ENCODE measurements at regions not wholly inside any gene's neighbourhood (a gene's known extent, or its start where the extent isn't known, plus 50 kb on each side); places are given as distances from the start of the nearest gene placed in this dataset.

DNA sequence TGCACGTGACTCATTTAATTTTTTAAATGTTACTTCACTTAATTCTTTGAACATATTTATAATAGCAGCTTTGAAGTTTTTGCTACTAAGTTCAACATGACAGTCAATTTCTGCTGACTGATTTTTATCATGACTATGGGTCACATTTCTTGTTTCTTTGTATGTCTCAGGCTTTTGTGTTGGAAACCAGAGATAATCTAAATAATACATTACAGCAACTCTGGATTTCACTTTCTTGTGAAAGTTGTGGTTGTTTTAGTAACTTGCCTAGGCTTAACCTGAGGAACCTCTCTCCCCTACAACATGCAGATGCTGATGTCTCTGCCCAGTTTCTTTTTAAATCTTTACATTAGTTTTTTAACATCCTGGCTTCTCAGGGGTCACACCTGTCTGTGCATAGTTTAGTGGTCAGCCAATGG, 180.8 kb downstream of the CCDC71L start:
- DNase-seq = no peak

DNA sequence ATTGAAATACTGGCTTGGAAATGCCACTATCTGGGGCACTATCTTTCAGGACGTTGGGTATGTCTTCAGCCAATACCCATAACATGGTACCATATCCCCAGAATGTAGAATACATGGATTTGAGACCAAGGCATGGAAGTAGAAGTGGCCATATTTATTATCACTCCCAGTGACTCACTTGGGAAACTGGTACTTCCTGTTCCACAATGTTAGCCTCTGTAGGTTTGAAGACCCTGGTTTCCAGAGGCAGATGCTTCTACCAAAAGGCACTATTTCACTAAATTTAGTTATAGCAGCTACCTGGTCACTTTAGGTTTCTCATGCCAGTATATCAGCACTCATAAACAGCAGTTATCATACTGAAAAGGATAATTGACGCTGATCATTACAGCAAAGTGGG, 184.2 kb downstream of the CCDC71L start:
- no peak for DNase-seq

DNA sequence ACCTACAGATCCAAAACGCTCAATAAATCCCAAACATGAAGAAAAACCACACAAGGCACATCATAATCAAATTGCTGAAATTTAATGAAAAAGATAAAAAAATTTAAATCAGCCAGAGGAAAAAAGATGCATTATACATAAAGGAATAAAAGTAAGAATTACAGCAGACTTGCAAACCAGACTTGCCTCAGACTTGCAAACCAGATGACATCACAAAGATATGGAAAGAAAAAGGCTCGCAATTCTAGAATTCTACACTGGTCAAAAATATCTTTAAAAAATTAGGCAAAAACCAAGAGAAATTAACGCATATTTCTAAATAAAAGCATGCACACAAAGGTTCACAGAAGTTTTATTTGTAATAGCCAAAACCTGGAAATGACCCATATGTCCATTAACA, 188.0 kb upstream of the NAMPT start:
- no peak for DNase-seq

DNA sequence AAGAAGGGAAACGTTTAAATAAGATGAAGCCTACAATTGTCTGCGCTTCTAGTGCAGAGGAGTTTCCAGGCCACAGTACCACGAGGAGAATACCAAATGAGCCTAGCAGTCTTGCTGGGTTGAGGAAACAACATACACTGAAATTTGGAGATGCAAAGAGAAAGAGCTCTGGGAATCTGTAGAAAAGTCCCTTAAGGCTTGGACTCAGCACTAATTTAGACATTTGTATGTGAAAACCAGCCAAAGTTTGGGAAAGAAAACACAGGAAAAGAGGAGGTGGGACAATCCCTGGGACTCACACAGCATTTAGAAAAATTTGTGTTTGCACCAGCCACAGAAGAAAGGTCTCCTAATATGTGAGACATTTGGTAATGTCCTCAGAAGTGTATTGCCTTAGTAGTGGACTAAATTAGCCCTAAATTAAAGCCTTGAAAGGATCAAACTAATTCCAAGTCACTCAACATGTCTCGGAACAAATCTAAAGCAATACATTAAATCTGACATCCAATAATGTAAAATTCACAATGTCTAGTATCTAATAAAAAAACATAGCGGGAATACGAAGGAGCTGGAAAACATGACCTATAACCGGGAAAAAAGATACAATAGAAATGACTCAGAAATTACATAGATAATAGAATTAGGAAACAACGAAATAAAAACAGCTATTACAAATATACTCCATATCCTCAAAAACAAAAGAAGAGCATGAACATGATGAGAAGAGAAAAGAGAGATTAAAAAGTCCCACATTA, 187.1 kb upstream of the NAMPT start:
- DNase-seq = no peak

DNA sequence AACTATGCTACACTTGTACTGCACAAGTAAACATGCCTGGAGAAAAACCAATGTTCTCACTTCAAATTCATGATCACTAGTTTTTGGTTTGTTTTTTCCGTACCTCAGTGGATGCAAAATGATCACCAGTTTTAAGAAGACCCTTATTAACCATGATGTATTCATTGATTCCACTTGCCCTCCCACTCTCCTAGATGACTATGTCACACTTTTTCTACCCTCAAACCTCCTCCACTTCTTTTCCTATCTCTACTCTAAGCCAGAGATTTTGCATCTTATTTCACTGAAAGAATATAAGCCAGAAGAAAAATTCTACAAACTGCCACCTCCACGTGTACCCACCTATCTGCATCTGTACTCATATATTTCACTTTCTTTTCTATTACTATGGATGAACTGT, 186.2 kb upstream of the NAMPT start:
- DNase-seq = no peak

DNA sequence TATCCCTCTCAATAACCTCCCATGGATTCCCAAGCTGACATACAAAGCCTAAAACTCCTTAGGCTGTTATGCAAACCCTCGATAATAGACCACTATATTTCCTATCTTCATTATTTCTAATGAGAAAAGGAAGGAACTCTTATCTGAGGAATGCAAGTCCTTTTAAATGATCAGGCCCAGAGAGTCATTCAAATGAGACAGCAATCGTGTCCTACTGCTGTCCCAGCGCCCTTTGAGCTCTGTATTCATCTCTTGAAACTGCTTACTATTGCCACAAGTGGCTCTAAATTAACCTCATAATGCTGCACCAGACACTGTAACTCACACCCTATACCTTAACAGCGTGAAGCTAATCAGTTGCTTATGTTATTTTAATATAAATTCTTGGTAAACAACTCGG, 182.1 kb upstream of the NAMPT start:
- DNase-seq = no peak

DNA sequence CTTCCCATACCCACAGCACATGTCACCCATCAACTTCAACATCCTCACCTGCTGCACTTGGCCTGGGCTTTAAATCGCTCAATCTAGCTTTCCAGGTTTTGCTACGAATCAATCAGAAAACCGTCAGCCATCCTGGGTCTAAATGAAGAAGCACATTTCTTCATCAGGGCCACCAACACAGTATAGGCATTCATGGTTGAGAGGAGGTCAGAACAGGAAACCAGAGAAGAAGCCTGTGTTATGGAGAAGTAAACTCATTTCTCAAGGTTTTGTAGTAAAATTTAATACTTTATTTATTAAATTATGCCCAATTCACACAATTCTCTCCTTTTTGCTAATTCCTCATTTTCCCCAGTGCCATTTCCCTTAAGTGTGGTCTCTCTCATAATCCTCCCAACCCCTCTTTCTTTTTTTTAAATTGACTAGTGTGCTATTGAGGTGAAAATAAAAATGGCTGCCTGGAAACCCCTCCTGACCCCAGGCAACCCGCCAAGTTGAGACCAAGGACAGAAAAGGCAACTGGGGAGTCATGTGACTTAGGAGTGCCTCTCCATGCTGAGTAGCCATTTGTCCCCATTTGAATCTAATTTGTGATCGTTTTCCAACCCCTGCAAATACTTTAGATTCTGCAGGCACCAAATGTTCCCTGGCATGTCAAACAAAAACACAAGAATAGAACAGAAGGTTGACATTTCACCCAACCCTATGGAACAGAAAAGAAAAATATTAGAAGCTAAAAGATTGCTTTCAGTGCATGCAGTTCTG, 181.1 kb upstream of the NAMPT start:
- no peak for DNase-seq

DNA sequence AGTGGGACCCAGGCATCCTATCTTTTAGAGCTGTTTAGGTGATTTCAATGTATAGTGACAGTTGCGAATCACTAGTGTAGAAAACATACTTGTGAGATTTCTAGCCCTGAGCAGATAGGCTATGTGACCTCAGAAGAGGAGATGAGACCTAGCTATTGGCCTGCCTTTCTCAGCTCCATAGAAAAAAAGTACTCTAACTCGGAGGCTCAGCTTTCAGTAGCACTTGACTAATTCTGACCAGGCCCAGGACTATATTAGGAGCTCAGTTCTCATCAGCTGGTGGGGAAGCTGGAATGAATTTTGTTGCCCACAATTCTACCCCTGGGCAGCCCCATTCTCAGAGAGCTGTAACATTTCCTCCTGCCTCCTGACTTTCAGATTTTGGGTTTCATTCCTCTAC, 179.9 kb upstream of the NAMPT start:
- DNase-seq = no peak

DNA sequence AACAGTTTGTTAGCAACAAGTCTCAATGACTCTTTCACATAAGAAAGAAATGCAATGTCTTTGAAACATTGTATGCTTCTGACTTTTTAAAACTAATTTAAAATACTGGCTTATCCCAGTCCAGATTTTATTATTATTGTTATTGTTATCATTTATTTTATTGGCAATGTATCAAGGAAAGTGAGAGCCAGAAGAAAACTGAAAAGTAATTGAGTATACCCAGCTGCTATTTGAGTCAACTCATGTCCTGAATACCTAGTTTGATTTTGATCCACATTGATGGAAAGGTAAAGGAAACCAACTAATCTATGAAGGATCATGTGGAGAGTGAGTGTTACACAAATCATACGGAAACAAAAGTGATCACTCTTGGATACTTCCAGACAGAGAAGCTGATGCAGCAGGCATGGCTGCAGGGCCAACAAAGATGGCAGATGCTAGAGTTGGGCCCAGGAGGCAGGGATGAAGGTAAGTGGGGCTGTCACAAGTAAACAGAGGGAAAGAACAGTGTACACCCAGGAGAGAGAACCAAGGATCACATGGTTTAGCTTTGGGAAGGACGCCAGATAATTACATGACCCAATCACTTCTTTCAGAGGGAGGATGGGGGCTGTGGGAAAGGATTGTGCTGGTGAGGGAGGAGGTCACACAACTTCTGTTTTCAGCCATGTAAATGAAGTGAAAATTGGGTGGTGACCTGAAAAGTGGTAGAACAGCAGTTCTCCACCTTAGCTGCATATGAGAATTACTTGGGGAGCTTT, 179.2 kb upstream of the NAMPT start:
- DNase-seq = no peak

DNA sequence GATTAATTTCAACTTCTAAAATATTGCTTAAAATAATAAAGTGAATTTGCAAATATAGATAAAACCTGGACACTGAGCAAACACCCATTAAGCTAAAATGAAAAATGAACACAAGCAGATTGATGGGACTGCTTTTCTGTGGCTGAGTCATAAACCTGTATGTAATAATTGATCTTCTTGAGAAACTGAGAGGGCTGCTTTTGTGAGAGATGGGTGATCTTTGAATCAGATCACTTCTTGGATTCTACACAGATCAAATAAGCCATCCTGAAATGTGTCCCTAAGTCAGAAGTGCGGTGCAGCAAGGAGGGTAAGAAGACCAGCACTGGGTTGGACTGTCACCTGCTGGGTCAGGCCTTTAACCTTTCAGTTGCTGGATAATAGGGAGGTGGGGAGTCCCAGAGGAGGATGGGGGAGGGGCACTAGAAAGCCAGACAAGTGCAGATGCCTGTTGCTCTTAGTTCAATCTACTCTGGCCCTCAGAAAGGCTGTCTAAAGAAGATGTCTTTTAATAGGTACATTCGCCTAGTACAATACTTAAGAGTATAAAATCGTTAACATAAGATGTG, 178.2 kb upstream of the NAMPT start:
- no peak for DNase-seq

DNA sequence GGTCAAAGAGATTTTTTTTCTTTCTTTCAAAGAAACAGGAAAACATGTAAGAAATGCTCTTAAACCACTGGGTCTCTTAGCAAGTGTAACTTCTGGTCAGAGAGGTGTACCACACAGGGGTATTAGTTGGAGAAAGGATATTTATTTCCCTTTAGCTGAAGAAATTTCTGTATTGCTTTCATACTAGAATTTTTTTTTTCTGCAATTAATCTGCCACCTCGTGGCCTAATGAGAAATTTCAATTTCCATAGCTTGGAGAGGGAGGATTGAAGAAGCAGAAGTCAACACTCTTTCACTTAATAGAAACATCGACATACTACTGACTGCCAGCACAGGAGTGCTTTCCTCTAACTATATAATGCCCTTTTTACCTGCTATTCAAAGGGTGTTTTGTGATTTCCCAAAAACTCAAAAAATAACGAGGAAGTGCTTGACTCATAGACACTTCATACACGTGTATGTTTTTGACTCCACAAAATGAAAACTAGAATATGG, 177.6 kb upstream of the NAMPT start:
- peak; percentile 68 for DNase-seq

DNA sequence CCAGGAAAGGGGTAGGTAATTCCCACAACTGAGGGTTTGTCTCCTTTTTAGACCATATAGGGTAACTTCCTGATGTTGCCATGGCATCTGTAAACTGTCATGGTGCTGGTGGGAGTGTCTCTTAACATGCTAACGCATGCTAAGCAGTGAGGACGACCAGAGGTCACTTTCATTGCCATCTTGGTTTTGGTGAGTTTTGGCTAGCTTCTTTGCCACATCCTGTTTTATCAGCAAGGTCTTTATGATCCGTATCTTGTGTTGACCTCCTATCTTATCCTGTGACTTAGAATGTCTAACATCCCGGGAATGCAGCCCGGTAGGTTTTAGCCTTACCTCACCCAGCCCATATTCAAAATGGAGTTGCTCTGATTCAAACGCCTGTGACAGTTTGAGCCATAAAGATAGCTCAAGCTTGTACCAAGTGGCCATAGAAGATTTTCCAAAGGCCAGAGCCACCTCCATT, 176.0 kb upstream of the NAMPT start:
- no peak for DNase-seq

DNA sequence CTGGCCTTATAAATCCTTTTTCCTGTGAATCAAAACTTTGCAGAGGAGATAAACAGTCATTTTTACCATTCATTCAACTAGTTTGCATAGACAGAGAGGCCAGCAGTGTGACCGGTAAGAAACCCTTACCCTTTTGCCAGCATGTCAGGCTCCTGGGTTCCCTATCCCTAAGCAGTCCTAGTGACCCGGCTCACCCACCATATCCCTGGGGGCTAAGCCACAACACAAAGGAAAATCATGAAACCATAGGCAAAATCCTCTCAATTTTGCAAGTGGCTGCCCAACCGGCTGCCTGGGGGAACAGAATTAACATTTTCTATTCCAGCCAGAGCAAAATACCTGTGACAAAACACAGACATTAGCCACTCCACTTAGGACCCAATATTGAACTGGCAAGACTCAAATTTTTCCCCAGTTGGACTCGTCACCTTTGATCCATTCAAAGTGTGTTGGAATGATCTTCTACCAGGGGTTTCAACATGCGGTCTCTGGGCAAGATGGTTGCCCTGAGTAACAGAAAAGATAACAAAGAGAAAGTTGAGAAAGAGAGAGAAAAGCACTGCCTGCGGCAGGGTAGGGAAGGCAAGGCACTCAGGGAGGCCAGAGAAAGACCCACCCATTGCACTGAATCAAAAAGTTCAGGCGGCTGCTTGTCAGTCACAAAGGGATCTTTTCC, 174.8 kb upstream of the NAMPT start:
- no peak for DNase-seq

DNA sequence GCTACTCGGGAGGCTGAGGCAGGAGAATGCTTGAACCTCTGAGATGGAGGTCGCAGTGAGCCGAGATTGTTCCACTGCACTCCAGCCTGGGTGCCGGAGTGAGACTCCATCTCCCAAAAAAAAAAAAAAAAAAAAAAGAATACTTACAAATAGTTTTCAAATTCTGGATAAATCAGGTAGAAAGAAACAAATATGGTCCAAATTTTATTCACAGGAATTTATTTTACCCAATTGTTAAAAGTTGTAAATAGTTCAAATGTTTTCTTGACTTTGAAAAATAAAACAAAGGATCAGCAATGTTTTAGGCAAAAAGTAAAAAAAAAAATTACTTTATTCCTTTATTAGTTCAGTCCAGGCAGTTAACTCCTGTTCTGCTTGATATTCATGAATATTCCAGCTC, 172.9 kb upstream of the NAMPT start:
- DNase-seq = no peak

DNA sequence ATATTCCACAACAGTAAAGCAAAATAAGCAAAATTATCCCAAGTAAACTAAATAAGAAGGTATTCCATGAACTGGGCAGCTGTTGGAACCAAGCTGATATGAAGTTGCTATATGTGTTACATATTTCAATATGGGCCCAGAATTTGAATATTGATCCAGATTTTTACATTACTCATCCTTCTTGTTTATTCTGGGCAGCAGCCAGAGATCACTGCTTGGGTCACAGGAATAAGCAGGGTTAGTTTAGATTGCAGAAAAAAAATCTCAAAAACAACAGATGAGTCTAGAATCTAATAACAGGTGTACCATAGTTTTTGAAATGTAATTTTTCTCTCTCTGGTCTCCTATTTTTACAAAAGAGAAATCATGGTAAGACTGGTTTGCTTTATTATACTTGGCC, 171.5 kb upstream of the NAMPT start:
- DNase-seq = no peak

DNA sequence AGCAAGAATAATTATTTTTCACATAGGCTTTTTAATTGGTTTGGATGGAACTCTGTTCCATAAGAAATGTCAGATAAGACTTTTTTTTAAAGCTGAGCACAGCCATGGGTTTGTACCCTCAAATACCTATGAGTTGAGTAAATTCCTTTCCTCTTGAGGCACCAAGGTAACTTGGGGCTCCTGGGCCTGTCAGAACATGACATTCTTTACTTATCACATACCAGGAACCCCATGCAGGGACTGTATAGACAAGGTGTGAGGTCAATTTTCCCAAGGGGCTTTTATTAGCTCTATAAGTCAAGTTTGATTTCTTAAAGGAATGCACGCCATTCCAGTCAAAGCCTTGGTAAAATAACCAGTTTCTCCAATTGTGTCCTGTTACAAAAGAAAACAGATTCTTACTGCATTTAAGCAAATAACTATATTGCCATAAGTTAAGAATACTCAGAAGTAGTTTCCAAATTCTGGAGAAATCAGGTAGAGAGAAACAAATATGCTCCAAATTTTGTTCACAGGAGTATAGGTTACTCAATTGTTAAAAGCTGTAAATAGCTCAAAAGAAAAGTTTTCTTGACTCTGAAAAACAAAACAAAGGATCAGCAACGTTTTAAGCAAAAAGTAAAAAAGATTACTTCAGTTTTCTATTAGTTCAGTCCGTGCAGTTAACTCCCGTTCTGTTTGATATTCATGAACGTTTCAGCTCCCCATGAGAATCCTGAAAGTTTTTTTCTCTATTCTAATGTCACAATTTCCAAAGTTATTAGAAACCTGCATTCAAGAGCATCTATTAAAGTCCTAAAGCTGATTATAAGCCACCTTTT, 167.5 kb upstream of the NAMPT start:
- no peak for DNase-seq

DNA sequence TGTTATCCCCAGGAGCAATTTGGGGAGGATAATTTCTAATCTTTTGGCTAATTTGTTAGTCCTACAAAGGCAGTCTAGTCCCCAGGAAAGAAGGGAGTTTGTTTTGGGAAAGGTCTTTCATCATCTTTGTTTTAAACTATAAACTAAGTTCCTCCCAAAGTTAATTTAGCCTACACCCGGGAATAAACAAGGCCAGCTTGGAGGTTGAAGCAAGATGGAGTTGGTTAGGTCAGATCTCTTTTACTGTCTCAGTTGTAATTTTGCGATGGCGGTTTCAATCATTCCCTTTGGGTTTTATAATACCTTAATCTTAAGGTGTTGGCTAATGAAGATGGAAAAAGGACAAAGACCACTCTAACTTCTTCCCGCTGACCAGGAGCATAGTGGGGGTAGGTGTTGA, 166.4 kb upstream of the NAMPT start:
- no peak for DNase-seq

DNA sequence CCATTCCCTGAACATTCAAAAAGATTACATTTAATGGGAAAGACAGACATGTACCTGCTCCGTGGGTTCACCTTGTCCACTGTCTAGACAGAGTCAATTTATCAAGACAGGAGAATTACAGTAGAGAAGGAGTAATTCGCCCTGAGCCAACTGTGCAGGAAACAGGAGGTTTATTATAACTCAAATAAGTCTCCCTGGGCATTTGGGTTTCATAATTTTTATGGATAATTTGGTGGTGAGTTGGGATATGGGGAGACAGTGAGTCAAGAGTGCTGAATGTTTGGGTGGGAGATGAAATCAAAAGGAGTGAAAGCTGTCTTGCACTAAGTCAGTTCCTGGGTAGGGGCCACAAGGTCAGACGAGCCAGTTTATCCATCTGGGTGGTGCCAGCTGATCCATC, 165.9 kb upstream of the NAMPT start:
- no peak for DNase-seq

DNA sequence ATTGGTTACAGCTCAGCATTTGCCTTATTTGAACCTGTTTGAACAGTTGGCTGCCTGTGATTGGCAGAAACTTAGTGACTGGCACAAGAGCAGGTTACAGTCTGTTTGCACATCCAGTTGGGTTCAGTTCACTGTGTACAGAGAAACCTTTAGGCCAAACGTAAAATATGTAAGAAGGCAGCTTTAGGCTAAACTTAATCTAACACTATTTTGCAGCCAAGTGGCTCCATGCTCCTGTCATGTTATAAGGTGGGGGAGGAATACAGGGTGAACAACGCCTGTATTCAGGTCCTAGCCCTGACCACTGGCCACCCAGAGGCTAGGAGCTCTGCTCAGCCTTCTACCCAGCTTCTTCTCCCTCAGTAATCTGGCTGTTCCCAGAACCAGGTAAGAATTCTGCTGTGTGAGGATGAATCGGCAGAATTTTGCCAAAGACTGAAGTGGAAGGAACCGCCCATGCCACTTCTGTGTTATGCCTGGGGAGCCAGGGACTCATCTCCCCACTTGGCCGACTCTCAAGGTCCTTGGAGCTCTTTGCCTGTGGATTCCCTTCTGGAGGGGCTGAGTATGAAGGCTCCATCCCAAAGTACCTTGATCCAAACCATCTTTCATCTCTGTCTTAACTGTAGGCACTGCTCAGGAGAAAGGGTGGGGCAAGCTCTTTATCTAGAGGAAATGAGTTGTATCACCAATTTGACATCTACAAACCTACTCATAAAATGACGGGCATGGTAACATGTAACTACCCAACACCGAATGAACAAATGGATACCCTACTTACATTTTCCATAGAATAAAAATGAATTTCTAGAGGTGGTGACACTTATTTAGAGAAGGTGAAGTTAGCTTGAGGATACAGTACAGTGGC, 164.4 kb upstream of the NAMPT start:
- DNase-seq = no peak

DNA sequence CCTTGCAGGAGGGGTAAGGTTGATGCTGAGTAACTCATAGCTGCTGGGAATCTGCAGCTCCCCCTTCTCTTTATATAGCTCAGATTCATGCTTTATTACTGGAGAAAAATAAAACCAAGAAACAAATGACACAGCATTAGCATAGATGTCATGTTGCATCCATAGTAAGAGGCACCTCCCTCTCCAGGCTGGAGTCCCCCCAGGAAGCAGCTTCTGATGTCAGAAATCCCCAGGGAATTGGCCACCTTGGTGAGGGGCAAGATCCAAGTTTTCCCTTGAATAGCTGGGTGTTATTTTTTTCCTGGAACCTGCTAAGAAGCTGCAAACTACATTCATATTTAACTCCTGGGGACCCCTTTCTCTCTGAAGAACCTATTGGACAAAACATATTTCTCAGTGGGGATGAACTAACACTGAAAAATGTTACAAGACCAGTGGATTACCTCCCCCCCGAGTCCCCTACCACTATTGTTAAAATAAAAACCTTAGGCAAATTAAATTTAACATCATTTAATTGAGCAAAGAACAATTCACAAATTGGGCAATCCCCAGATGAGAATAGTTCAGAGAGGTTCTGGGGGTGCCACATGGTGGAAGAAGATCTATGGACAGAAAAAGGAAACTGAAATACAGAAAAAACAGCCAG, 163.7 kb upstream of the NAMPT start:
- DNase-seq = no peak

Data from NCI-H1694 (cell line).